HUES48 (cell line): ENCODE measurements at regions not wholly inside any gene's neighbourhood (a gene's known extent, or its start where the extent isn't known, plus 50 kb on each side); places are given as distances from the start of the nearest gene placed in this dataset.

Experiments
- H3K27ac ChIP-seq: one replicate; pipeline ENCODE4 v1.7.0; 2013; ENCODE audit warnings: low read depth, low read length, inconsistent platforms
- H3K27me3 ChIP-seq: 2 replicates; pipeline ENCODE4 v1.6.1; 2013; ENCODE audit warnings: mild to moderate bottlenecking, low read length; ENCODE audit not compliant: control insufficient read depth, insufficient read depth
- H3K36me3 ChIP-seq: 2 replicates; pipeline ENCODE4 v1.6.1; 2013; ENCODE audit warnings: low read length; ENCODE audit not compliant: control insufficient read depth, insufficient read depth
- H3K4me1 ChIP-seq: 2 replicates; pipeline ENCODE4 v1.6.1; 2013; ENCODE audit warnings: mild to moderate bottlenecking, low read length; ENCODE audit not compliant: control insufficient read depth, insufficient read depth
- H3K4me3 ChIP-seq: 2 replicates; pipeline ENCODE4 v1.5.1; 2013; ENCODE audit warnings: mild to moderate bottlenecking, low read depth, low read length
- H3K9ac ChIP-seq: 2 replicates; pipeline ENCODE4 v1.6.1; 2013; ENCODE audit warnings: mild to moderate bottlenecking, low read depth, low read length, moderate library complexity
- H3K9me3 ChIP-seq: 2 replicates; pipeline ENCODE4 v1.6.1; 2013; ENCODE audit warnings: low read length; ENCODE audit not compliant: control insufficient read depth, insufficient read depth

- Histone ChIP-seq H3K4me1 (no peaks in the 10 kb centered on the region; the same call in 1 of the 2 replicates), H3K4me3 (no peak overlapping the region), H3K27ac (no peak overlapping the region), H3K27me3 (no peaks in the 10 kb centered on the region), H3K36me3 (no peaks in the 10 kb centered on the region), H3K9ac (no peak overlapping the region), H3K9me3 (no peaks in the 10 kb centered on the region)
Observed at GRCh38 chr12:67759829-67760228, 111.3 kb downstream of the DYRK2 start.

GRCh38 chr12:67760586-67761275, 112.2 kb downstream of the DYRK2 start:
- Histone ChIP-seq H3K4me1 (no peaks in the 10 kb centered on the region; the same call in 1 of the 2 replicates), H3K9me3 (no peaks in the 10 kb centered on the region), H3K27me3 (no peaks in the 10 kb centered on the region), H3K27ac (no peak overlapping the region), H3K9ac (no peak overlapping the region), H3K36me3 (no peaks in the 10 kb centered on the region), H3K4me3 (no peak overlapping the region)

- no peak overlapping the region for H3K27ac ChIP-seq
- H3K4me1 ChIP-seq = peaks cover 3% of the 10 kb centered on the region
- H3K36me3 ChIP-seq = no peaks in the 10 kb centered on the region
- no peaks in the 10 kb centered on the region for H3K9me3 ChIP-seq
- H3K27me3 ChIP-seq = no peaks in the 10 kb centered on the region
- no peak overlapping the region for H3K4me3 ChIP-seq
- no peak overlapping the region for H3K9ac ChIP-seq
Observed at GRCh38 chr12:67761566-67761965, 113.0 kb downstream of the DYRK2 start.

GRCh38 chr12:67764055-67764454, 115.5 kb downstream of the DYRK2 start:
- Histone ChIP-seq H3K4me3 (no peak overlapping the region), H3K36me3 (no peaks in the 10 kb centered on the region), H3K9me3 (no peaks in the 10 kb centered on the region), H3K27me3 (no peaks in the 10 kb centered on the region), H3K27ac (no peak overlapping the region), H3K9ac (no peak overlapping the region), H3K4me1 (peaks cover 4% of the 10 kb centered on the region; the same call in 1 of the 2 replicates)

- Histone ChIP-seq H3K9ac (no peak overlapping the region), H3K27me3 (no peaks in the 10 kb centered on the region), H3K36me3 (no peaks in the 10 kb centered on the region), H3K4me1 (peaks cover 4% of the 10 kb centered on the region; the same call in 1 of the 2 replicates), H3K4me3 (no peak overlapping the region), H3K27ac (no peak overlapping the region), H3K9me3 (no peaks in the 10 kb centered on the region)
Observed at GRCh38 chr12:67764946-67765619, 116.5 kb downstream of the DYRK2 start.

GRCh38 chr12:67765776-67766766, 117.5 kb downstream of the DYRK2 start:
- no peak overlapping the region for H3K9ac ChIP-seq
- no peaks in the 10 kb centered on the region for H3K27me3 ChIP-seq
- H3K36me3 ChIP-seq = no peaks in the 10 kb centered on the region
- no peak overlapping the region for H3K27ac ChIP-seq
- H3K4me1 ChIP-seq = peaks cover 4% of the 10 kb centered on the region; the same call in 1 of the 2 replicates
- H3K4me3 ChIP-seq = no peak overlapping the region
- H3K9me3 ChIP-seq = no peaks in the 10 kb centered on the region

- no peaks in the 10 kb centered on the region for H3K9me3 ChIP-seq
- H3K27me3 ChIP-seq = no peaks in the 10 kb centered on the region
- H3K27ac ChIP-seq = peak overlapping the region; percentile 94
- no peaks in the 10 kb centered on the region for H3K36me3 ChIP-seq
- peak overlapping the region; percentile 39 for H3K4me3 ChIP-seq
- no peak overlapping the region for H3K9ac ChIP-seq
- H3K4me1 ChIP-seq = peaks cover 23% of the 10 kb centered on the region
Observed at GRCh38 chr12:67772267-67773169, 124.0 kb downstream of the DYRK2 start.

GRCh38 chr12:67773896-67774295, 125.4 kb downstream of the DYRK2 start:
- peak overlapping the region; percentile 94 for H3K27ac ChIP-seq
- no peaks in the 10 kb centered on the region for H3K36me3 ChIP-seq
- no peak overlapping the region for H3K4me3 ChIP-seq
- H3K4me1 ChIP-seq = peaks cover 23% of the 10 kb centered on the region
- H3K9me3 ChIP-seq = no peaks in the 10 kb centered on the region
- no peaks in the 10 kb centered on the region for H3K27me3 ChIP-seq
- H3K9ac ChIP-seq = no peak overlapping the region

GRCh38 chr12:67774983-67775587, 126.5 kb downstream of the DYRK2 start:
- H3K9me3 ChIP-seq = no peaks in the 10 kb centered on the region
- peak overlapping the region; percentile 13 for H3K27ac ChIP-seq
- H3K4me1 ChIP-seq = peaks cover 23% of the 10 kb centered on the region
- H3K4me3 ChIP-seq = no peak overlapping the region
- no peaks in the 10 kb centered on the region for H3K27me3 ChIP-seq
- no peaks in the 10 kb centered on the region for H3K36me3 ChIP-seq
- H3K9ac ChIP-seq = no peak overlapping the region
